ENCODE measurements at regions not wholly inside any gene's neighbourhood (a gene's known extent, or its start where the extent isn't known, plus 50 kb on each side); places are given as distances from the start of the nearest gene placed in this dataset.

DNA sequence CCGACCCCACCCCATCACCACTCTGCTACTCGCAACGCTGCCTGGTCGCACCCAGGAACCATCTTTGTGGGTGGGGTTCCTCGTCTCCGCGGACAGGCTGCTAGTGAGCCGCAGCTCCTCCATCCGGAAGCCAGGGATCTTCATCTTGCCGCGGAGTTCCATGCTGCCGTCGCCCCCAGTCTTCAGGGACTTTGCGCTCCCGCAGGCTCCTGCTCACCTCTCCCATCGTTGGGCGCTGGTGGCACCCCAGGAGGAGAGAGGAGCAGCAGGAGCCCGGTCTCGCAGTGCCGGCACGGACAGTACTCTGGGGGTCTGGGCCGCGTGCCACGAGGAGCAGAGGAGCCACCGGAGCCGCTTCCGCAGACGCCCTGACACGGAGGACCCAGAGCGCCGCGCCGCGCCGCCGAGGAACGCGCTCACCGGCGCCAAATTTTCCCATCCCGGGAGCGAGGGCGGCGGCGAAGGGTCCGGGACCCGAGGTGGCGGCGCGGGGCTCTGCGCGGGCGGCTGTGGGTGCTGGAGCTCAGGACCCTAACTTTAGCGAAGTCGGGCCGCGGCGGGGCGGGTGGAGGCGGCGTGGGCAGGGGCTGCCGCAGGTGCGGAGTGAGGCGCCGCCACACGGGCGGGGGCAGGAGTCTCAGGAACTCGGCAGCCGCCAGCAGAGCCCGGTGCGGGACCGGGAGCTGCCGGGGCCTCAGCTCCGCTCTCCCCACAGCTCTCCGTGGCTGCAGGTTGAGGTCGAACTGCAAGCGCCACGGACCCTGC, 750.1 kb upstream of the SORCS1 start:
- DNase-seq (ENCODE audit: low spot score): no peak

GRCh38 chr10:107913317-107914294, 749.1 kb upstream of the SORCS1 start:
- DNase-seq (ENCODE audit: low spot score): no peak

DNA sequence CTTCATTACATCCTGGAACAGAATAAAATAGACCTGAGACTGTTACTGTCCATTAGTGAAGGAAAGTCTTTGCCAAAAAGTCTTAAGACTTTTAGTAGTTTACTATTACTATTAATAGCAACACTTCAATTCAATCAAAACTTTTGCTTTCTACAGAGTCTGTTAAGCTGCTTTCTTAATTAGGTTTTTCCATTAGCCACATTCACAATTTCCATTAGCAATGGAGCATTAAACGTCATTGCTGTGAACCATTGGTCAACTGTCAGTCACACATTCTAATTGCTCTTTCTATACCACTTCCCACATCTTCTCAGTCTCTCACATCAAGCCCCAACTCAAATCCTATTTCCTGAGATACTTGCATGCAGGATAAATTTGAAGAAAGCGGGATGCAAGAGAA, 736.6 kb upstream of the SORCS1 start:
- no peak for DNase-seq (ENCODE audit: low spot score)

DNA sequence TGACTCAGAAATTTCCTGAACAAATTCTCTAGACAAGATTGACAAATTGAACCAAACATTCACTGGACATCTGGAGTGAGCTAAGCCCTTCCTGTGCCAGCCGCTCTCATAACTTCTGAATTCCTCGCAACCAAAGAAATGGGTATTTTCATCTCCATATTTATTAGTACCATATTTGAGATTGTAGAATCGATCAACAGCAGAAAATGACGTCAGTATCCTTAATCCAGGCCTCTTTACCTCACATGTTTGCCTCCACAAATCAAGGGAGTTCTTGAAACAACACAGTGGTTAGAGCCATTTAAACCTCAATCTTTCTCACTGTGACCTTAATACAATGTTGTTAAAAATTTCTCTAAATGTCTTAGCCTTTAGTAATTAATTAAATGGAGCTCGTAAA, 735.6 kb upstream of the SORCS1 start:
- no peak for DNase-seq (ENCODE audit: low spot score)

- DNase-seq (ENCODE audit: low spot score): no peak
Observed at GRCh38 chr10:107899502-107900062, 735.1 kb upstream of the SORCS1 start.

DNA sequence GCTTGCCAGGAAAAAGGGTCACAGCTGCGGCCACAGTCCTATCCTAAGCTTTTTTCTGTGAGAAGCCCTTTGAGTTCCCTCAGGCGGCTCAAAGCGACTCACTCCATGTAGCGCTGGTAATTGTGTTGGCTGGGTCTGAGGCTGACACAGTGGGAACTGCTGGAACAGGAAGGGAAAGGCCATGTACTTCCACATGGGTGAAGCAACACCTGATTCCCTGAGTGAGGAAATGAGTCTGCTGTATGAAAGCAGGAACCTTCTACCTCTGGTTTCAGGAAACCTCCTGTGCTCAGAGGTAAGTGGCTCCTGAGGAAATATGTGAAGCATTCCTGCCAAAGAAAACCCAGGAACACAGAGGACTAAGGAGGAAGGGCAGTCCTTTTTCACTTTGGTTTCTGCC, 734.6 kb upstream of the SORCS1 start:
- no peak for DNase-seq (ENCODE audit: low spot score)

GRCh38 chr10:107898392-107898791, 733.9 kb upstream of the SORCS1 start:
- no peak for DNase-seq (ENCODE audit: low spot score)

DNA sequence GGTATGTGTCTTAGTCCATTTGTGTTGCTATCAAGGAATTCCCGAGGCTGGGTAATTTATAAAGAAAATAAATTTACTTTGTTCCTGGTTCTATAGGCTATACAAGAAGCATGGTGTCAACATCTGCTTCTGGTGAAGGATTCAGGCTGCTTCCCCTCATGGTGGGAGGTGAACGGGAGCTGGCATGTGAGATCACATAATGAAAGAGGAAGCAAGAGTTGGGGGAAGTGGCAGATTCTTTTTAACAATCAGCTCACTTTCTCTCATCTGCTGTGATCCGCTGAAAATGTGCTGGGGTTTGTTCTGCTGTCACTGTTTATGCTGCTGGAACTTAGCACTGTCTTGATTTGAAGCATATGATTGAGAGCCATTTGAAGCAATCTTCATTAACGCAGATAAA, 730.0 kb upstream of the SORCS1 start:
- no peak for DNase-seq (ENCODE audit: low spot score)

GRCh38 chr10:107889105-107889504, 724.6 kb upstream of the SORCS1 start:
- DNase-seq (ENCODE audit: low spot score): no peak

GRCh38 chr10:107880185-107880584, 715.7 kb upstream of the SORCS1 start:
- DNase-seq (ENCODE audit: low spot score): no peak

DNA sequence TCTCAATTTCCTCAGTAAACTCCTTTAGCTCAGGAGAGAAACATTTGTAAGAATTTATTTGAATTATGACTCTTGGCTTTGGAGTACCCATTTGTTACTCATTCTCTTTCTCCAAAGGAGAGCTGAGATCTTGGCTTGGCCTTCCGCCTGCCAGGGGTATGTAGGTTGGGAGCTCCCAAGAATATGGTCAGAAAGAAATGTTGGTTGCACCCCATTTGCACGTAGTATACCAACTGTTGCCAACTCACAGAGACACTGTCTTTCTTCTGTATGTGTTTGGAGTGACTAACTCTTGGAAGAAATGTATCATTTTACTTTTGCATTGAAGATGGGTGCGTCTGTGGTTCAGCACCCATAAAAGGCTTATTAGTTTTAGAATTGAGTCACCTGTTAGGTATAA, 708.5 kb upstream of the SORCS1 start:
- no peak for DNase-seq (ENCODE audit: low spot score)

GRCh38 chr10:107865691-107866090, 701.2 kb upstream of the SORCS1 start:
- no peak for DNase-seq (ENCODE audit: low spot score)

GRCh38 chr10:107859065-107859464, 694.6 kb upstream of the SORCS1 start:
- no peak for DNase-seq (ENCODE audit: low spot score)

- no peak for DNase-seq (ENCODE audit: low spot score)
Observed at GRCh38 chr10:107856047-107856315, 691.5 kb upstream of the SORCS1 start.

GRCh38 chr10:107855301-107856046, 691.0 kb upstream of the SORCS1 start:
- DNase-seq (ENCODE audit: low spot score): no peak

- DNase-seq (ENCODE audit: low spot score): no peak
Observed at GRCh38 chr10:107848726-107849360, 684.3 kb upstream of the SORCS1 start.

GRCh38 chr10:107847620-107848019, 683.1 kb upstream of the SORCS1 start:
- no peak for DNase-seq (ENCODE audit: low spot score)

GRCh38 chr10:107834706-107835105, 670.2 kb upstream of the SORCS1 start:
- DNase-seq (ENCODE audit: low spot score): no peak

- no peak for DNase-seq (ENCODE audit: low spot score)
Observed at GRCh38 chr10:107831772-107832171, 667.3 kb upstream of the SORCS1 start.

GRCh38 chr10:107829161-107829560, 664.7 kb upstream of the SORCS1 start:
- no peak for DNase-seq (ENCODE audit: low spot score)

DNA sequence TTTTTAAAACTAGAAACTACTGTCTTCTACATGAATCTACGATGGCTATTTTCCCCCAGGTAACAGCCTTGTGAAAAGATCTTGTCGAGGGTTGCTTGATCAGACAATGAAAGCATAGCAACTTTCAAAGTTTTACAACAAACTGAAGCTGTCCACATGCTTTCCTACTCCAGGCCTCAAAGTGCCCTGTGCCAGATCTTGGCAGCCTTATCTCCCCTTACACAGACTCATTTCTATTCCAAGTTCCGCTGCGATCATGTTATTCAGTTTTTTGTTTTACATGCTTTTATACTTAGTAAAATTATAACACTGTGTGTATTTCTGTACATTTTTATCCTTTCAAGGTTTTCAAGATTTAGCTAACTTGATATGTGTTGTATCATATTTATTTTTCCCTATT, 661.7 kb upstream of the SORCS1 start:
- DNase-seq (ENCODE audit: low spot score): no peak
